Suprapubic skin (tissue), 4 donors: ENCODE measurements at regions not wholly inside any gene's neighbourhood (a gene's known extent, or its start where the extent isn't known, plus 50 kb on each side); places are given as distances from the start of the nearest gene placed in this dataset.

Experiments used
- DNase-seq, 2 donors: peaks; one replicate each; pipeline ENCODE4 v3.0.0-alpha.2; 2019; ENCODE audit warnings: low spot score in 2 of 2
- H3K27ac ChIP-seq: fragments of 200-600 bp; sonication (generic); one replicate; pipeline ENCODE4 v1.5.1; 2019
- H3K27me3 ChIP-seq: fragments of 200-600 bp; sonication (generic); one replicate; pipeline ENCODE4 v1.5.1; 2019
- H3K36me3 ChIP-seq: fragments of 200-600 bp; sonication (generic); one replicate; pipeline ENCODE4 v1.5.1; 2019
- H3K4me1 ChIP-seq: fragments of 200-600 bp; sonication (generic); one replicate; pipeline ENCODE4 v1.5.1; 2019
- H3K4me3 ChIP-seq: fragments of 200-600 bp; sonication (generic); one replicate; pipeline ENCODE4 v1.5.1; 2019; ENCODE audit warnings: mild to moderate bottlenecking
- H3K9me3 ChIP-seq: fragments of 200-600 bp; sonication (generic); one replicate; pipeline ENCODE4 v1.5.1; 2019
- CTCF ChIP-seq, 2 donors: fragments of 200-600 bp in 1 of 2; fragments of 450-650 bp in 1 of 2; sonication (generic) in 1 of 2; IDR thresholded peaks; one replicate each; pipeline ENCODE4 v1.5.1; 2016 to 2019; ENCODE audit warnings: antibody characterized with exemption in 2 of 2, mild to moderate bottlenecking in 1 of 2, moderate library complexity in 1 of 2
- EP300 ChIP-seq: sonication (generic); formaldehyde crosslinking; IDR thresholded peaks from one replicate; pipeline ENCODE4 v1.6.1; 2017; ENCODE audit warnings: antibody characterized with exemption
- POLR2A ChIP-seq, 2 donors: fragments of 450-650 bp; IDR thresholded peaks; one replicate each; pipeline ENCODE4 v1.6.1; 2017; ENCODE audit warnings: antibody characterized with exemption in 2 of 2, mild to moderate bottlenecking in 2 of 2, moderate library complexity in 2 of 2
- POLR2AphosphoS5 ChIP-seq, 3 donors: sonication (generic); formaldehyde crosslinking; IDR thresholded peaks; one replicate each; pipeline ENCODE4 v1.6.1; 2017; ENCODE audit warnings: antibody characterized with exemption in 3 of 3
- WGBS: methylation state at CpG from one replicate; pipeline ENCODE4 v1.1.5; 2018; 5-methylcytosine and 5-hydroxymethylcytosine counted together

- no peak overlapping the region for H3K27ac ChIP-seq
- H3K36me3 ChIP-seq, result no peaks in the 10 kb centered on the region
- no peaks in the 10 kb centered on the region for H3K27me3 ChIP-seq
- no peak for DNase-seq
- no peaks in the 10 kb centered on the region for H3K9me3 ChIP-seq
- 94% methylated on average over 11 of the region's 11 CpGs for WGBS
- H3K4me3 ChIP-seq, result no peak overlapping the region
- no peak for TF ChIP-seq CTCF (IDR thresholded peaks at IDR 0.05)
- TF ChIP-seq EP300, result no peak
- H3K4me1 ChIP-seq, result no peaks in the 10 kb centered on the region
Observed at GRCh38 chr1:217373761-217374701, 256.9 kb downstream of the GPATCH2 start.

- H3K27ac ChIP-seq, result no peak overlapping the region
- no peaks in the 10 kb centered on the region for H3K4me1 ChIP-seq
Observed at GRCh38 chr1:217372049-217372970, 258.6 kb downstream of the GPATCH2 start.

GRCh38 chr1:217370757-217371156 is 260.1 kb downstream of the GPATCH2 start:
- Histone ChIP-seq H3K27me3 (no peaks in the 10 kb centered on the region), H3K4me3 (no peak overlapping the region), H3K27ac (no peak overlapping the region), H3K9me3 (no peaks in the 10 kb centered on the region), H3K36me3 (no peaks in the 10 kb centered on the region), H3K4me1 (no peaks in the 10 kb centered on the region)
- no peak for DNase-seq
- TF ChIP-seq EP300, result no peak
- TF ChIP-seq POLR2A (IDR thresholded peaks at IDR 0.05), result no peak
- TF ChIP-seq POLR2AphosphoS5 (IDR thresholded peaks at IDR 0.05), result no peak
- no peak for TF ChIP-seq CTCF (IDR thresholded peaks at IDR 0.05)
- 90% methylated on average over 10 of the region's 10 CpGs for WGBS

More at GRCh38 chr1:217372049-217372970, 258.6 kb downstream of the GPATCH2 start:
- Histone ChIP-seq H3K9me3 (no peaks in the 10 kb centered on the region), H3K27me3 (no peaks in the 10 kb centered on the region), H3K36me3 (no peaks in the 10 kb centered on the region), H3K4me3 (no peak overlapping the region)
- WGBS, result 77% methylated on average over 5 of the region's 7 CpGs
- TF ChIP-seq POLR2A (IDR thresholded peaks at IDR 0.05), result no peak
- DNase-seq, result no peak

GRCh38 chr1:217369996-217370551 is 260.8 kb downstream of the GPATCH2 start:
- H3K9me3 ChIP-seq, result no peaks in the 10 kb centered on the region
- no peak overlapping the region for H3K27ac ChIP-seq
- no peak overlapping the region for H3K4me3 ChIP-seq
- no peak for DNase-seq
- WGBS, result 83% methylated on average over 9 of the region's 9 CpGs
- no peaks in the 10 kb centered on the region for H3K27me3 ChIP-seq
- TF ChIP-seq POLR2A (IDR thresholded peaks at IDR 0.05), result no peak
- no peaks in the 10 kb centered on the region for H3K36me3 ChIP-seq
- no peaks in the 10 kb centered on the region for H3K4me1 ChIP-seq

GRCh38 chr1:217369271-217369981 is 261.5 kb downstream of the GPATCH2 start:
- DNase-seq, result no peak
- Histone ChIP-seq H3K4me3 (no peak overlapping the region), H3K27ac (no peak overlapping the region), H3K4me1 (no peaks in the 10 kb centered on the region), H3K27me3 (no peaks in the 10 kb centered on the region), H3K9me3 (no peaks in the 10 kb centered on the region), H3K36me3 (no peaks in the 10 kb centered on the region)
- 25% methylated on average over 8 of the region's 8 CpGs for WGBS
- TF ChIP-seq CTCF (IDR thresholded peaks at IDR 0.05) (no peak), POLR2A (IDR thresholded peaks at IDR 0.05) (no peak), EP300 (no peak), POLR2AphosphoS5 (IDR thresholded peaks at IDR 0.05) (no peak)
